B cell (primary cell): ENCODE measurements at regions not wholly inside any gene's neighbourhood (a gene's known extent, or its start where the extent isn't known, plus 50 kb on each side); places are given as distances from the start of the nearest gene placed in this dataset.

Source experiments
- ATAC-seq: fragments of 200-7000 bp; cut with Tn5 transposase; one replicate; pipeline ENCODE4 v1.10.0; 2021; ENCODE audit warnings: low read depth, mild to moderate bottlenecking, moderate number of reproducible peaks, moderate library complexity
- CTCF ChIA-PET: fragments of 350-600 bp; sonication (Branson Sonifier 250); formaldehyde crosslinking; loops from one replicate; lab custom pipeline; 2021; ENCODE audit warnings: antibody characterized with exemption, inconsistent platforms; lab: Charles Lee
- POLR2A ChIA-PET: fragments of 350-600 bp; sonication (Branson Sonifier 250); formaldehyde crosslinking; loops from one replicate; lab custom pipeline; 2021; ENCODE audit warnings: antibody characterized with exemption; lab: Charles Lee
- DNase-seq: peaks from one replicate; pipeline ENCODE4 v3.0.0; 2013
- H2AFZ ChIP-seq: 2 replicates; pipeline ENCODE4 v1.6.1; 2012; ENCODE audit warnings: mild to moderate bottlenecking, low read depth, low read length; ENCODE audit not compliant: insufficient read depth, poor library complexity, severe bottlenecking
- H3K27ac ChIP-seq, 2 donors: 1 replicate in 1 of 2; 2 replicates in 1 of 2; pipeline ENCODE4 v1.5.1; 2012 to 2013; ENCODE audit warnings: low read length in 2 of 2, mild to moderate bottlenecking in 2 of 2, moderate library complexity in 1 of 2
- H3K27me3 ChIP-seq, 4 experiments: fragments of 200-600 bp in 1 of 4; sonication (generic) in 1 of 4; replicated peaks in 1 of 4; 1 replicate in 2 of 4; 2 replicates in 2 of 4; pipeline versions ENCODE4 v1.6.1 to v1.7.0; 2013 to 2016; ENCODE audit warnings: low read length in 3 of 4, mild to moderate bottlenecking in 2 of 4, mixed read lengths in 1 of 4, moderate library complexity in 1 of 4; ENCODE audit not compliant: insufficient read depth in 4 of 4, control insufficient read depth in 3 of 4; ENCODE audit errors: control extremely low read depth in 1 of 4
- H3K36me3 ChIP-seq, 2 experiments: replicated peaks in 1 of 2; 1 replicate in 1 of 2; 2 replicates in 1 of 2; pipeline versions ENCODE4 v1.6.1 to v1.7.1; 2013; ENCODE audit warnings: low read length in 1 of 2; ENCODE audit not compliant: insufficient read depth in 2 of 2, control insufficient read depth in 1 of 2; ENCODE audit errors: control extremely low read depth in 1 of 2, extremely low read depth in 1 of 2
- H3K4me1 ChIP-seq, 2 donors: fragments of 200-600 bp in 1 of 2; sonication (generic) in 1 of 2; 1 replicate in 1 of 2; 2 replicates in 1 of 2; pipeline versions ENCODE4 v1.5.1 to v1.6.1; 2013 to 2017; ENCODE audit warnings: low read length in 2 of 2; ENCODE audit not compliant: control insufficient read depth in 2 of 2, insufficient read depth in 2 of 2
- H3K4me2 ChIP-seq: replicated peaks from 2 replicates; pipeline ENCODE3; 2012; ENCODE audit warnings: mild to moderate bottlenecking, low read depth, low read length; ENCODE audit not compliant: poor library complexity, severe bottlenecking
- H3K4me3 ChIP-seq, 5 experiments: fragments of 200-600 bp in 1 of 5; sonication (generic) in 1 of 5; 1 replicate in 3 of 5; 2 replicates in 2 of 5; pipeline versions ENCODE4 v1.5.1 to v1.7.0; 2011 to 2016; ENCODE audit warnings: low read length in 4 of 5, mild to moderate bottlenecking in 4 of 5, low read depth in 2 of 5, control low read depth in 1 of 5, moderate library complexity in 1 of 5; ENCODE audit not compliant: insufficient read depth in 1 of 5; ENCODE audit errors: control extremely low read depth in 1 of 5, extremely low read depth in 1 of 5
- H3K79me2 ChIP-seq: fragments of 200-600 bp; sonication (generic); one replicate; pipeline ENCODE4 v1.6.0; 2016; ENCODE audit warnings: low read length; ENCODE audit not compliant: control insufficient read depth, insufficient read depth
- H3K9ac ChIP-seq: fragments of 200-600 bp; sonication (generic); 2 replicates; pipeline ENCODE4 v1.6.1; 2017; ENCODE audit warnings: mild to moderate bottlenecking, low read length, moderate library complexity
- H3K9me3 ChIP-seq, 3 donors: one replicate each; pipeline versions ENCODE4 v1.6.1 to v1.7.1; 2013; ENCODE audit warnings: low read length in 2 of 3; ENCODE audit not compliant: control insufficient read depth in 2 of 3, insufficient read depth in 1 of 3; ENCODE audit errors: control extremely low read depth in 1 of 3
- H4K20me1 ChIP-seq: 2 replicates; pipeline ENCODE4 v1.6.0; 2012; ENCODE audit warnings: mild to moderate bottlenecking, low read length; ENCODE audit not compliant: insufficient read depth, control insufficient read depth, poor library complexity, severe bottlenecking
- H3K27ac Mint-ChIP-seq: one replicate; pipeline ENCODE4 v1.8.0; 2021; ENCODE audit warnings: mixed read lengths
- H3K27me3 Mint-ChIP-seq: one replicate; pipeline ENCODE4 v1.8.0; 2021; ENCODE audit warnings: mixed read lengths
- H3K4me1 Mint-ChIP-seq: one replicate; pipeline ENCODE4 v1.8.0; 2021; ENCODE audit warnings: mixed read lengths
- H3K4me3 Mint-ChIP-seq: one replicate; pipeline ENCODE4 v1.8.0; 2021; ENCODE audit warnings: mixed read lengths
- H3K9me3 Mint-ChIP-seq: one replicate; pipeline ENCODE4 v1.8.0; 2022; ENCODE audit warnings: mixed read lengths; ENCODE audit not compliant: insufficient read depth
- EZH2 ChIP-seq: IDR thresholded peaks from 2 replicates; pipeline ENCODE4 v1.6.1; 2012; ENCODE audit warnings: borderline replicate concordance, low read depth, mild to moderate bottlenecking, moderate library complexity, low read length; ENCODE audit not compliant: insufficient read depth, poor library complexity, severe bottlenecking
- WGBS: methylation state at CpG from one replicate; pipeline ENCODE4 v1.1.5; 2013; ENCODE audit warnings: missing lambda C conversion rate; ENCODE audit not compliant: insufficient coverage; 5-methylcytosine and 5-hydroxymethylcytosine counted together
- intact Hi-C: fragments of 100-400 bp; cut with micrococcal nuclease; formaldehyde crosslinking; loops from one replicate; pipeline ENCODE4 v1.10.0; 2022
- TF ChIP-seq, protein P1 (sequence below): fragments of 200-600 bp; IDR thresholded peaks from one replicate; pipeline ENCODE4 v1.8.0; 2022; ENCODE audit warnings: antibody characterized with exemption, mild to moderate bottlenecking

- H3K27ac ChIP-seq, result no peak overlapping the region
- Mint-ChIP-seq H3K27ac (no peak overlapping the region), H3K4me3 (no peak overlapping the region), H3K27me3 (no peaks in the 10 kb centered on the region), H3K9me3 (peaks cover 3% of the 10 kb centered on the region), H3K4me1 (no peaks in the 10 kb centered on the region)
- H3K79me2 ChIP-seq, result no peaks in the 10 kb centered on the region
- H3K4me3 ChIP-seq, result no peak overlapping the region
- H3K9me3 ChIP-seq, result peaks cover 0 to 1% (median 0%) of the 10 kb centered on the region in 3 donors
- no peaks in the 10 kb centered on the region for H3K27me3 ChIP-seq
- ChIA-PET CTCF (no interaction called here), POLR2A (no interaction called here)
- H4K20me1 ChIP-seq, result no peaks in the 10 kb centered on the region
- TF ChIP-seq EZH2, result no peak
- TF ChIP-seq, protein P1, sequence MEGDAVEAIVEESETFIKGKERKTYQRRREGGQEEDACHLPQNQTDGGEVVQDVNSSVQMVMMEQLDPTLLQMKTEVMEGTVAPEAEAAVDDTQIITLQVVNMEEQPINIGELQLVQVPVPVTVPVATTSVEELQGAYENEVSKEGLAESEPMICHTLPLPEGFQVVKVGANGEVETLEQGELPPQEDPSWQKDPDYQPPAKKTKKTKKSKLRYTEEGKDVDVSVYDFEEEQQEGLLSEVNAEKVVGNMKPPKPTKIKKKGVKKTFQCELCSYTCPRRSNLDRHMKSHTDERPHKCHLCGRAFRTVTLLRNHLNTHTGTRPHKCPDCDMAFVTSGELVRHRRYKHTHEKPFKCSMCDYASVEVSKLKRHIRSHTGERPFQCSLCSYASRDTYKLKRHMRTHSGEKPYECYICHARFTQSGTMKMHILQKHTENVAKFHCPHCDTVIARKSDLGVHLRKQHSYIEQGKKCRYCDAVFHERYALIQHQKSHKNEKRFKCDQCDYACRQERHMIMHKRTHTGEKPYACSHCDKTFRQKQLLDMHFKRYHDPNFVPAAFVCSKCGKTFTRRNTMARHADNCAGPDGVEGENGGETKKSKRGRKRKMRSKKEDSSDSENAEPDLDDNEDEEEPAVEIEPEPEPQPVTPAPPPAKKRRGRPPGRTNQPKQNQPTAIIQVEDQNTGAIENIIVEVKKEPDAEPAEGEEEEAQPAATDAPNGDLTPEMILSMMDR, result no peak
- intact Hi-C loops, result no loop called here
- H3K4me1 ChIP-seq, result no peaks in the 10 kb centered on the region
- DNase-seq (no peak), ATAC-seq (no peak)
- H3K9ac ChIP-seq, result no peak overlapping the region
- H2AFZ ChIP-seq, result no peak overlapping the region
- no peaks in the 10 kb centered on the region for H3K36me3 ChIP-seq
- H3K4me2 ChIP-seq, result no peak overlapping the region
Measured at GRCh38 chr2:180705122-180705521, 275.3 kb upstream of the UBE2E3 start.

DNA sequence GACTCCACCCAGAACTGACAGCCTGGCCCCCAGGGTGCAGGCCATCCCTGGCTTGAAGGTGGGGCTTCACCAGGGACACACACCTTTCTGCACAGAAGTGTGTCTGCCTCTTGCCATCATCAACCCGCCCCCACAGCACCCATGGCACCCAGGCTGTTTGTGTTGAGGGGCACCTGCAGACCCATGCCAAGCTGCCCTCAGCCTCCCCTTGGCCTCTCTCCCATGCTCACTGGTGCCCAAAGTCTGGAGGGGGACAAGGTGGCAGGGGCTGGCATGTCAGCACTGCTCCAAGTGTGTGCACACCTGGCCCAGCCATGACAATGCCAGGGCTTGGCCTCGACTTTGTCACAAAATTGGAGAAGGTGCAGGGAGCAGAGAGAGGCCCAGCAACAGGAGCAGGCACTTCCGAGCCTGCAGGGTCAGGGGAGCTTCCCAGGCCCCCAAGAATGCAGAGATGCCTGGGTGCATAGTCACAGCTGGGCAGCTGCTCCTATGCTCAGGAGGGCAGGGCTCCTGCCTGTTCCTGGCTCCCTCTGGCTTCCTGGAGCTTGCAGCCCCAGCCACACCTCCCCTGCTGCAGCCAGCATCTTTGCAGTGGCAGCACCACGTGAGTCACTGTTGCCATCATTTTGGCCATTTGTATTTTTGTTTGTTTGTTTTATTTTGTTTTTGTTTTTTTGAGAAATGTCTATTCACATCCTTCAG, 280.6 kb upstream of the UBE2E3 start:
- WGBS, result 88% methylated on average over 2 of the region's 4 CpGs
- no peak for DNase-seq
- Mint-ChIP-seq H3K4me3 (no peak overlapping the region), H3K9me3 (peaks cover 3% of the 10 kb centered on the region), H3K27ac (no peak overlapping the region), H3K27me3 (no peaks in the 10 kb centered on the region), H3K4me1 (no peaks in the 10 kb centered on the region)
- no peaks in the 10 kb centered on the region for H4K20me1 ChIP-seq
- no peak overlapping the region for H3K4me3 ChIP-seq
- H3K9ac ChIP-seq, result no peak overlapping the region
- no peaks in the 10 kb centered on the region for H3K36me3 ChIP-seq
- peaks cover 0 to 1% (median 0%) of the 10 kb centered on the region in 3 donors for H3K9me3 ChIP-seq
- H3K79me2 ChIP-seq, result no peaks in the 10 kb centered on the region
- TF ChIP-seq EZH2, result no peak
- TF ChIP-seq, protein P1, result no peak
- ChIA-PET POLR2A (no interaction called here), CTCF (no interaction called here)
- no peak overlapping the region for H3K4me2 ChIP-seq
- no peaks in the 10 kb centered on the region for H3K27me3 ChIP-seq
- no peak overlapping the region for H2AFZ ChIP-seq
- intact Hi-C loops, result no loop called here
- ATAC-seq, result no peak
- H3K4me1 ChIP-seq, result no peaks in the 10 kb centered on the region
- no peak overlapping the region for H3K27ac ChIP-seq
